ENCODE measurements at regions not wholly inside any gene's neighbourhood (a gene's known extent, or its start where the extent isn't known, plus 50 kb on each side); places are given as distances from the start of the nearest gene placed in this dataset.
A peak's percentile ranks its signal among the peaks of the same experiment; 100 is the strongest.
"Not testable (repeated sequence)": the region's sequence is repeated elsewhere in the genome, so short reads cannot be mapped to it uniquely, and the experiment has no call there.

GRCh38 chr15:20289538-20290103 is 252.0 kb downstream of the GOLGA6L6 start:
- DNase-seq (ENCODE audit: low read depth, low spot score): not testable (repeated sequence)

DNA sequence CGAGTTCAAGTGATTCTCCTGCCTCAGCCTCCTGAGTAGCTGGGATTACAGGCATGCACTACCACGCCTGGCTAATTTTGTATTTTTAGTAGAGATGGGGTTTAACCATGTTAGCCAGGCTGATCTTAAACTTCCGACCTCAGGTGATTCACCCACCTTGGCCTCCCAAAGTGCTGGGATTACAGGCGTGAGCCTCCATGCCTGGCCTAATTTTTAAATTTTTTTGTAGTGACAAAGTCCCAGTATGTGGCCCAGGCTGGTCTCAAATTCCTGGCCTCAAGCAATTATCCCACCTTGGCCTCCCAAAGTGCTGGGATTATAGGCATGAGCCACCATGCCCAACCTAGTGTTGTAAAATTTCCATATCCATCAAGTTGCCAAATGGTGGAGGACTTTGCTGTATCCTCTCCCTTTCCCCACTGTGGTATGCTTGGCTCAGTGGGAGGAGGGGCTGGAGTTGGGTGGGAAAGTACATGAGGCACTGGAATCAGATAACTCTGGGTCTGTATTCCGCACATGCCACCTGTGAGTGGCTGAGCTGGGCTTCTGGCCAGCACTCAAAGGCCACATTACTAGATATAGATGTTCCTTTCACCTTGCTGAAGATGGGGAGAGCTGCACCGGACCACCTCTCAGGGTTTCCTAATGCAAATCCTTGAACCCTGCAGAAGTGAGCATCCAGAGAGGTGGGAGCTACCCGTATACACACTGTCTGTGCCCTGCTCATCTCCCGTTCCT is 252.6 kb downstream of the GOLGA6L6 start:
- DNase-seq (ENCODE audit: low read depth, low spot score): not testable (repeated sequence)

DNA sequence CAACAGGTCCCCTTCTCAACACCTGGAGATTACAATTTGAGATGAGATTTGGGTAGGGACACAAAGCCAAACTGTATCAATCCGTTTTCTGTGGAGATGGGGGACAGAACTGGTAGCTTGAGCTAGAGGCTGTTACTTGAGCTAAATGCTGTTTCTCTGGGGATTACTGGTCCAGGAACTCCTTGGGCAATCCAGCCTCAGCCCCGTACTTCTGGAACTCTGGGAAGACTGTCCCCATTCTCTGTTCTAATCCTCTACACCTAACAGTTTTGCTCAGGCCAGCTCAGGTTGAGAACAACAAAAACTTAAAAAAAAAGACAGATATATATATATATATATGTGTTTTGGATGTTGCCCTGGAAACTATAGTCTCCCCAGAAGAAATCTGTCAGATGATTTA is 255.0 kb downstream of the GOLGA6L6 start:
- not testable (repeated sequence) for DNase-seq (ENCODE audit: low read depth, low spot score)

DNA sequence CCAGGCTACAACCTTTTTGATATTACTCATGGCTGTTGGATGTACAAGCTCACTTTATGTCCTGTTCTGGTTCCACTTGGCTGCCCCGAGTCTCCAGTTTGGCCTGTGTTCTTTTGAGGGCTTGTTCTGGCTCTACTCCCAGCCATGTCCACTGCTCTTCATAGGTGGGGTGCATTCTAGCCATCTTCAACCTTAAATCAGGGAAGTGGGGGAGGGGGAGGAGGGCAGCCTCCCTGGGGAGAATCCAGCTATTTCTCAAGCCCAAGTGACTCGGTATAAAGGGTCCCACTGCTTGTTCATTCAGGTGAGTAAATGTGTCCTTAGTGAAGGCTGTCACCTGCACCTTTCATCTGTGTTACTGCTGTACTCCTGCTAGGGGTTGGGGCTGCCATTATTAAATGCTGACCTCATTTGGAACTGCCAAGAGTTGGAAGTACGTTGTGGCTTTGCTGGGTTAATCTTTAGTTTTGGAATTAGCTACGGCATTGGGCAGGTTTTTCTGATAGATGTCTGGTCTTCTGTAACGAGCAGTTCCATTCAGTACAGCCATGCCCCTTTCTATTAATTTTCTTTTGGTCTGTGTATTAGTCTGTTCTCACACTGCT is 255.8 kb downstream of the GOLGA6L6 start:
- DNase-seq (ENCODE audit: low read depth, low spot score): not testable (repeated sequence)

DNA sequence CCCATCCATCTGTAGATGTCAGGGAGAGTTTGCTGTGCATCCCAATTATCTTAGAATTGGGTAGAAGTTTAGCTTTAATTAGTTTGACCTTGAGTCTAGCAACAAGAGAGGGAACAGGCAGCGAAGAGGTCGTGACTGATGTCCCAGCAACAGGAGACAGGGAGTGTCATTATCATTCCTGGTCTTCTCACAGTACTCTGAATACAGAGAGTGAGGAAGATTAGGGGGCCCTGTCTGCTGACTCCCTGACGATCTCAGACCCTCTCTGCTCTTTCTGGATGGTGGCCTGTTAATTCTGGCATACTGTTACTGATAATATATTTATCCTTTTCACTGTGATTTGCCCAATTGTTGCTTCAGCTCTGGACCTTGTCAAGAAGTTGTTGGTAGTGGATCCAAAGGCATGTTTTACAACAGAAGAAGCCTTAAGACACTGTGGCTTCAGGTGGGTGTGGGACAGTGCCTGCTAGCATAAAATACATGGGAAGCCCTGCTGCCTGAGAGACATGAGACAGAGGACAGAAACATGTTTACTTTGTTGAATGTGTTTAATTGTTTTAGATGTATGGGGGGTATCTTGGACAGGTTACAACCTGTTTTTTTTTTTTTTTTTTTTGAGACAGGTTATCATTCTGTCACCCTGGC is 256.6 kb downstream of the GOLGA6L6 start:
- not testable (repeated sequence) for DNase-seq (ENCODE audit: low read depth, low spot score)

GRCh38 chr15:20283651-20284050 is 257.9 kb downstream of the GOLGA6L6 start:
- DNase-seq (ENCODE audit: low read depth, low spot score): not testable (repeated sequence)

DNA sequence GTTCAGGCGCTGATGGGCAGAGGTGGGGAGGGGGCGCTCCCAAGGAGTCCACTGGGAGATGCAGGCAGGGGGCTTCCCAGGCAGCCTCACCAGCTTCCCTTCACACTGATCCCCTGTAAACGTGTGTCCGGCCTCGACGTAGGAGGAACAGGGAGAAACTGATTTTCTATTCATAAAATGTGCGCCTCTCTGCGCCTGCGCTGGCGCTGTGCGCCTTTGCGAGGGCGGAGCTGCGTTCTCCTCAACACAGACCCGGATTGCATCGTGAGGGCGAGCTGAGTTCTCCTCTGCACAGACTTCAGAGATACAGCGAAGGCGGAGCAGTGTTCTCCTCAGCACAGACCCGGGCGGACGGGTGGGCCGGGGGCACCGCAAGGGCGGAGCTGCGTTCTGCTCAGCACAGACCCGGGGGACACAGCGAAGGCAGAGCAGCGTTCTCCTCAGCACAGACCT is 259.1 kb downstream of the GOLGA6L6 start:
- DNase-seq (ENCODE audit: low read depth, low spot score): not testable (repeated sequence)

DNA sequence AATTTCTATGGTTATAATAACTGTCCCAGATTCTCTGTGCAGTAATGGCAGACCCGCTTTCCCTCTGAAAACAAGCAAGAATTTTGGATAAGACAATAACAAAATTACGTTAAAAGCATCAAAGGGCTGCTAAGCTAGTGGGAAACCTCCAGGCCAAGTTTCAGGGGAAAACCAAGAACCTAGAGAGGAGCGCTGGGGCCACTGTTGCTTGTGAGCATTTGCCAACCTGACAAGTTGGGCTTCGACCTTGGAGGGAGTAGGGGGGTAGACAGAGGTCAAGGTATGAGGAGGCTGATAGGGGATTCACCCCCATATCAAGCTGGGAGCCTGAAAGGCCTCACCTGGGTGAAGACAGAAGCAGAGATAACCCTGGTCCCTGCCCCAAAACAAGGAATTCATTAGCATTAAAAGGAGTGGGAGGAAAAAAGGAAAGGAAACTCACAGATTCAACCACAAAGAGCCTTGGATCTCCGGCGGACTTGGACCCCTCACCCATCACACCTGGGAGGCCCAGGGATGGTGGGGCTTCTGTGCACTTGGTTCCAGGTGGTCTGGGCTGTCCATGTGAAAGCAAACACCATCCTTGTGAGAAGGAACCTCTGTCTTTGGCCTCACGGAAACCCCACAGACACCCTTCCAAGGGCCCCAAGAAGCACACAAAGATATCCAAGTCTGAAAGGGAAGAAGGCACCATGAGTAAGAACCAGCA is 259.9 kb downstream of the GOLGA6L6 start:
- not testable (repeated sequence) for DNase-seq (ENCODE audit: low read depth, low spot score)

DNA sequence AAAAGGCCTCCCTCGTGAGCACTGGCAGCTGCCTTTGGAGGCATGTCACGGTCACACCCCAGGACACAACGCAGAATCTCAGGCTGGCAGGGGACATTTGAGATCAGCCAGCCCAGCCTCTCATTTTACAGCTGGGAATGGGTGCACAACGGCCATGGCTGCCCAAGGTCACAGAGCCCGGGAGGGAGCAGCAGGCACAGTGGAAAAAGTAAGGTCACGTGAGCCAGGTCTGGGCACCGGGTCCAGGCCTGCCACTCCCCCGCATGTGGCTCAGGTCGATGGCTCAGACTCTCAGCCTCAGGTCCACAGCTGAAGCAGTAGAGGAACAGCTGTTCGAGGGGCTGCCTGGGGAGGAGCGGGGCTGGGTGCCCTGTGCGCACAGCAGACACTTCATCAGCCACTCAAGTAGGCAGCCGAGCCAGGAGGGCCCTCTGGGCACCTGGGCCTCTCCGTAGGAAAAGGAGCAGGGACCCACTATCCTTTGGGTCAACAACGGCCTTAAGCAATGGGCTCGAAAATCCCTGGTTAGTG is 260.6 kb downstream of the GOLGA6L6 start:
- DNase-seq (ENCODE audit: low read depth, low spot score): no peak

GRCh38 chr15:20280141-20280932 is 261.3 kb downstream of the GOLGA6L6 start:
- not testable (repeated sequence) for DNase-seq (ENCODE audit: low read depth, low spot score)

DNA sequence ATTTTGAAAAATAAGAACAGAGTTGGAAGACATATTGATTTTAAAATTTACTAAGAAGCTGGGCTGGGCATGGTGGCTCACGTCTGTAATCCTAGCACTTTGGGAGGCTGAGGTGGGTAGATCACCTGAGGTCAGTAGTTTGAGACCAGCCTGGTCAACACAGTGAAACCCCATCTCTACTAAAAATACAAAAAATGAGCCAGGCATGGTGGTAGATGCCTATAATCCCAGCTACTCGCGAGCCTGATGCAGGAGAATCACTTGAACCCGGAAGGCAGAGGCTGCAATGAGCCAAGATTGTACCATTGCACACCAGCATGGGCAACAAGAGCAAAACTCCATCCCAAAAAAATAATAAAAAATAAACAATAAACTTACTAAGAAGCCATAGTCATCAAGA is 262.5 kb downstream of the GOLGA6L6 start:
- DNase-seq (ENCODE audit: low read depth, low spot score): not testable (repeated sequence)

DNA sequence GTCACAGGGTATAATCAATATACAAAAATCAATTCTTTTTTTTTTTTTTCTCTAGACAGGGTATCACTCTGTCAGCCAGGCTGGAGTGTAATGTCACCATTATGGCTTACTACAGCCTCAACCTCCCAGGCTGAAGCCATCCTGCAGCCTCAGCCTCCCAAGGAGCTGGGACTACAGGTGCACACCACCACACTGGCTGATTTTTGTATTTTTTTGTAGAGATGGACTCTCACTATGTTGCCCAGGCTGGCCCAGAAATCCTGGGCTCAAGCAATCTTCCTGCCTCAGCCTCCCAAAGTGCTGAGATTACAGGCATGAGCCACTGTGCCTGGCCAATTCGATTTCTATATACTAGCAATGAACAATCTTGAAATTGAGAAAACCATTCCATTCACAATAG is 263.2 kb downstream of the GOLGA6L6 start:
- not testable (repeated sequence) for DNase-seq (ENCODE audit: low read depth, low spot score)

- not testable (repeated sequence) for DNase-seq (ENCODE audit: low read depth, low spot score)
These were observed 264.1 kb downstream of the GOLGA6L6 start for GRCh38 chr15:20277451-20277850.

DNA sequence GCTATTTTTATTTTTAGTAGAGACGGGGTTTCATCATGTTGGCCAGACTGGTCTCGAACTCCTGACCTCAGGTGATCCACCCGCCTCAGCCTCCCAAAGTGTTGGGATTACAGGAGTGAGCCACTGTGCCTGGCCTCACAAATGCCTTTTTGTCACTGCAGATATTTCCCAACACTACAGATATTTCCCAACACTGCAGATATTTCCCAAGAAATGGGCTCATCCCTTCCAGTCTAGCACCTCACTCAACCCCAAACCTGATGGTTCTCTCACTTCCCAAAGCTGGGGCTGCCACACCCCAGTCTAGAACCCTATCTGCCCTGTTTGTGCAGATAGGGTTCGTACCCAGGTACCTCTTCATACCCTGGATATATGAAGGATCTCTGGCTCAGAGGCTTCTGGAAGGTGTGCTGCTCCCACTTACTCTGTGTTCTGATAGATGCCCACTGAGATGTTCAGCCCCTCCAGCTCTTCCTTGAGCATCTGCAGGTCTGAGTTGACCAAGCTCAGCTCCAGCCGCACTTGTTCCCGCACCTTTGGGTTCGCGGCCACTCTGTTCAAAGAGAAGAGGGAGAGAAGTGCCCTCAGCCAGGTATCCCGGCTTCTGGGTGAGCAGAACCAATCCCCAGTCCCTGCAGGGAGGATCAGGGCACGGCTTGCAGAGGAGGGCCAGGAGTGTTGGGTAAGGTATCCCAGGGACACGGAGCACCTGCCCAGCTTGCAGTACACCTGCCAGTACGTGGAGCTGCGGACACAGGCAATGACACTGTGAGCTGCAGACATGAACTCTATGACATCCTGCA is 265.1 kb downstream of the GOLGA6L6 start:
- not testable (repeated sequence) for DNase-seq (ENCODE audit: low read depth, low spot score)

DNA sequence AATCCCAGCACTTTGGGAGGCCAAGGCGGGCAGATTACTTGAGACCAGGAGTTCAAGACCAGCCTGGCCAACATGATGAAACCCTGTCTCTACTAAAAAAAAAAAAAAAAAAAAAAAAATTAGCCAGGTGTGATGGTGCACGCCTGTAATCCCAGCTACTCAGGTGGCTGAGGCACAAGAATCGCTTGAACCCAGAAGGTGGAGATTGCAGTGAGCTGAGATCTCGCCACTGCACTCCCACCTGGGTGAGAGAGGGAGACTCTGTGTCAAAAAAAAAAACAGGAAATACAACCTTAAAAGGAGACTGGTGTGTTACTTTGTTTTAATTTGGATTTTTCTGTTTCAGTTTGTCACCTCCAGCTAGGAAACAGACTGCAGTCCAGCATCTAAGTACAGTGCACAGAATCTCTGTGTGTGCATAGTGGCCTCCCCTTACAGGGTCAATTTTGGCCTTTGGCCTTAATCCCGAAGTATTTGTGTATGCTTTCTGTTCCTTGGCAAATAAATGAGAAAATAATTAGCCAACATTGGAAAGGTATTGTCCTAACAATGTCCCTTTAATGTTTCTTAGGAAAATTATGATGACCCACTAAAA is 266.1 kb downstream of the GOLGA6L6 start:
- DNase-seq (ENCODE audit: low read depth, low spot score): not testable (repeated sequence)

DNA sequence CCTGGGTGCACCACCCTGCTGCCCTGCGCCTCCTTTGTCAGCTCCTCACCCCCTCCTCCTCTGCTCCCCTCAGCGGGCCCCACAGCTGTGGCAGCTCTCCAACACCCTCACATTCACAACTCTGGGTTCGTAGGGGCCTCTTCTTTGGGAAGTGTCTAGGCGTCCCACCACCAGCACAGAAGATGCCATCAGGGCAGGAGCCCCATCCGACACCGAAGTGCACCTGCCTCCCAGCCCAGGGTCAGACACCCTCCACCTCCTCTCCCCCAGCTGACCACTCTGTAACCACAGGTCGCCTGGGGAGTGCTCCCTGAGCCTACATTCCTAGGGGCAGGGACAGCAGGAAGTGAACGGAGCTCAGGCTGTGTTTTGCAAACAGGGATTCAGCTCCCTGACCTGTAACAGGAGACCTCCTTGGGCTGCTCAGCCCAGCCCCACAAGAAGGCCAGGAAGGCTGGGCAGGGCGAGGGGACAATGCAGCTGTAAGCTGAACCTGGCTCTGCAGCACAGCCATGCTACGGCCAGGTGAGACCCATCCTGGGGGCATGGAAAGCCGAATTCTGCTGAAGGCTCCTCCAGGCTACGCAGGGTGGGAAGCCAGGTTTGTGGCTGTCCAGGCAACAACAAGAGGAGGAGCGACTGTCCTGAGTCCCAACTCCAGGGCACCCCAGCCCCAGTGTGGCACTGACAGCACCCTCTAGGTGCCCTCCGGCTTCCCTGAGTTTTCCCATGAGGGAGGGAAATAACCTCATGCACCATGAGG is 269.0 kb downstream of the GOLGA6L6 start:
- DNase-seq (ENCODE audit: low read depth, low spot score): peak; percentile 53

GRCh38 chr15:20271647-20272046 is 270.0 kb downstream of the GOLGA6L6 start:
- DNase-seq (ENCODE audit: low read depth, low spot score): no peak

DNA sequence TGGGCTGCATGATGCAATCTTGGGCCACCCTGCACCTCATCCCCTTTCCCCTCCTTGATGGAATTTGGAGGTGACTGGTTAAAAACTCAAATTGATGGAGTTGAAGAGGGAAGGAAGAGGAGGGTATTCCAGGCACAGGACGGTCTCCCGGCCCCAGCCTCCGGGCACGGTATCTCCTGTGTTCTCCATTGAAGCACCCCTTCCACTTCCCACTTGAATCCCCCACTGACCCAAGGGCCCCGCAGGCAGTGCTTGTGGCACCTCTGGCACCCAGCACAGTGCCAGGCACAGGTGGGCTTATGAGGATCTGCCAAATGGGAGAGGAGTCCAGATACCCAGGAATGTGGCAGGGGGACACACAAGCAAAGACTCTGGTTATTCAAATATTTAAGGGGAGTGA is 271.6 kb downstream of the GOLGA6L6 start:
- not testable (repeated sequence) for DNase-seq (ENCODE audit: low read depth, low spot score)

All from ELF-1 (cell line).